CMK (cell line): ENCODE measurements at regions not wholly inside any gene's neighbourhood (a gene's known extent, or its start where the extent isn't known, plus 50 kb on each side); places are given as distances from the start of the nearest gene placed in this dataset.

Source experiments
- DNase-seq: peaks from one replicate; pipeline ENCODE4 v3.0.0-alpha.2; 2010; ENCODE audit warnings: low read depth

DNA sequence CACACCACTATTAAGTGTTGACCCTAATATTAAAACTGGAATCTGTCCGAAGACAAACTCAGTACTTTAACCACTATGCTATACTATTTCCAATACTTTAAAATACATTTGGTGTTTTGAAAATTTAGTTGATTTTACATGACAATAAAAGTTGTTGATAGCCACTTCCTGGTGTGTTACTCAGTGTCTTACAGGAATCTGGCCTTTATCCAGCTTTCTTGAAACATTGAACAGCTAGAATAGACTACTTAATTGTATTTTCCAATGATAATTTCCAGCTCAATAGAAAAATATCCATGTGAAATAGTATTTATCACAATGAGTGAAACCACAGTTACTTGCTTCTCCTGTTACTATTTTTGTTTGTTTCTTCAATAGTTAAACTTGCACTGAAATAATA, 369.6 kb upstream of the ADGRL4 start:
- no peak for DNase-seq

DNA sequence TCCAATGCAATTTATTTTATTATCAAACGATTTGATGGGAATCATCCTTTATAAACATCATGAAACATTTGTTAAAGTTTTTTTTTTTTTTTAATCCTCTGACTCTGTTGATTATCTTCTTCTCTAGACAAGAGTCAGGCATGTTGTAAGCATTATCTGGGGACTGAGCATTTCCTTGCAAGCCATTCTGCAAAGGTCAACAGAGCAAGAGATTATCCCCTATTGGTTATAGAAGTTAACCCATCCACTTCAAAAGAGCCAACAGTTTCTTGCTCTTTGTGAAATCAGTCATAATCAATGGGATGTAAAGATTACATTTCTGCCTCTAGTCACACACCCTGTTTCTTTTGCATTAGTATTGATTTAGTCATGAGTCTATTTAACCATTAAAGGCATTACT, 368.8 kb upstream of the ADGRL4 start:
- no peak for DNase-seq

DNA sequence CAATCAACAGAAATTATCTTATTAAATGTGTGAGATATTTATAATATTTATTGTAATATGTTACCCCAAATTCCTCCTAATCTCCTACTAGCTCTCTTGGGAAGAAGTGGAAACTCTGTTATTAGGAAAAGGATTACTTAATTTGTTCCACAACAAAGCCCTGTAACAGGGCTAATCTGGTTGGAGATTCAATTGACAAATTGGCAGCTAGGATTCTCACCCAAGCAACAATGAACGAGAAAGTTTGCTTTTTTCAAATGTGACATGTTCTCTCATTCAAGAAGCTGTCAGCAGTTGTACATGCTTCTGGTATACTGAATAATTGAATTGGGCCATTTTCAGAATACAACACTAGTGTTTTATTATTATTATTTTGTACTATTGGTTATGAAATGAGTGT, 367.9 kb upstream of the ADGRL4 start:
- DNase-seq: no peak

DNA sequence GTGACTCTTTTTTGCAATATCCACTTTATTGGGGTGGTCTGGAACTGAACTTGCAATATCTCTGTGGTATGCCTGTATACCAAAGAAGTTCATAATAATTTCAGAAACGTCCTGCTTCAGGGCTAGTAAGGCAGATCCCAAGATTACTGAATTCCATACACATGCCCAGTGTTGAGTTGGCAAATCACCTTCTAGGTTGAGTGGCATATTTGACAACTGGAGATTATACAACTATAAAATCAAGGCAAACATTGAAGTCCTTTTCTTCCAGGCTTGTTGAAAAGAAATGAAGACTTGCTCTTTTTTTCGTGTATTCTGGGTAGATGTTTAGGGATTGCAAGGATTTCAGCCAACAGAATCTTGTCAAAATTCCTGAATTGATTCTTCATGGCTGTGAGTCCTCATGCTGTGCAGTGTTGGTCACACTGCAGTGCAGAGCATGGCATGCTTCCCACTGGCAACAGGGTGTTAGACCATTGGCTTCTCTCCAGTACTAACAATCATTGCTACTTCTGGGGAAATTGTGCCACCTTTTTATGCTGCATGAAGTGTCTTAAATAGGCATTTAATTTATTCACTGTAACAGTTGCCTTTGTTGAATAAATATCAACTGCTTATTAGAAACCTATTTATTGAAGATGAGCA, 367.1 kb upstream of the ADGRL4 start:
- DNase-seq: no peak

DNA sequence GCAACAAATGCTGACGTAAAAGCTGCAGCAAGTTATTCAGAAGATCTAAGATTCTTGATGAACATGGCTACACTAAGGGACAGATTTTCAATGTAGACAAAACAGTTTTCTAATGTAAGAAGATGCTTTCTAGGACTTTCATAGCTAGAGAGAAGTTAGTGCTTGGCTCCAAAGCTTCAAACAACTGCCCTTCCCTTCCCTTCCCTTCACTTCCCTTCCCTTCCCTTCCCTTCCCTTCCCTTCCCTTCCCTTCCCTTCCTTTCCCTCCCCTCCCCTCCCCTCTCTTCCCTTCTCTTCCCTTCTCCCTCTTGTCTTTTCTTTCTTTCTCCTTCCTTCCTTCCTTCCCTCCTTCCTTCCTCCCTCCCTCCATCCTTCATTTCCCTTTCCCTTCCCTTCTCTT, 365.3 kb upstream of the ADGRL4 start:
- DNase-seq: no peak

DNA sequence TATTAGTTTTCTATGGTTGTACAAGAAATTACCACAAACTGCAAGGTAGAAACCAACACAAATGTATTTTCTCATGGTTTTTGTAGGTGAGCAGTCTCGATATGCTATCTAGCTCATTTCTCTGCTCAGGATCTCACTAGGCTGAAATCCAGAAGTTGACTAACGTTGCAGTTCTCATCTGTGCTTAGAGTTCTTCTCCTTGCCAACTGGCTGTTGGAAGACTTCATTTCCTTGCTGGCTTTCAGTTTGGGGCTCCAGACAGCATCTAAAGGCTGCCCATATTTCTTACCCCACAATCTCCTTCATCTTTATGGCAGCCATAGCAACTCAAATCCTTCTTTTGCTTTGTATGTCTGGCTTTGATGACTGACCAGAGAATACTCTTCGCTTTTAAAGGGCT, 362.6 kb upstream of the ADGRL4 start:
- DNase-seq: no peak

DNA sequence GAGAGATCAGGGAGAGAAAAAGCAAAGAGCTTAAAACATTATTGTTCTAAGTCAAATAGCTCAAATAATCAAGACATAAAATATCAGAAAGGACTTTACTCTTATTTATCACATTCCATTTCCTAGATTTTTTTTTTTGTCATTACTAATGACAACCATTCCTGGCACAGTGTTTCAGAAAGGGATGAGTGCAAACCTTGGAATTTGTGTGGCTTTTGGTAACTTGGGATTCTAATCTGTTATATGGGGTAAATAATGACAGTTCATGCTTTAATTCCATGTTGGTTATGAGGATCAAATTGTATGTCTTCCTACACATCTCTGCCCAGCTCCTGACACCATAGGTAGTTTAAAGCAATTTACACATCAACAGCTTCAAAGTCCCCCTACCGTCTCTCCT, 358.4 kb upstream of the ADGRL4 start:
- no peak for DNase-seq

DNA sequence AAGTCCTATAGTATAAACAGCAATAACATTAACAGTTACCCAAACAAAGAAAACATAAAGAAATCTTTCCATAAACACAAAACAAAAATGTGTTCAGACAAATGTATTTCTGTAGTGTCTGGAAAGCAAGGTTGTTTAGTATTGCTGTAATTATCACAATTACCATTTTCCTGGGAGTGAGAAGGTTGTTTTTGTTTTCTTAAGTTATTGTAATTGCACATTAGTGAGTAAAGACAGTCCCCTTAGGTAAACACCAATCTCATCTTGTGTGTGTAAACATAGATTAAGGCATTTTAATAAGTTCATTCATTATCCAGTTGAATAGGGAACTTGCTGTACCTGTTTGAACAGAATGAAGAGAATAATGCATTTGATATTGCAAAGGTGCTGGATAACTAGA, 356.9 kb upstream of the ADGRL4 start:
- DNase-seq: no peak

DNA sequence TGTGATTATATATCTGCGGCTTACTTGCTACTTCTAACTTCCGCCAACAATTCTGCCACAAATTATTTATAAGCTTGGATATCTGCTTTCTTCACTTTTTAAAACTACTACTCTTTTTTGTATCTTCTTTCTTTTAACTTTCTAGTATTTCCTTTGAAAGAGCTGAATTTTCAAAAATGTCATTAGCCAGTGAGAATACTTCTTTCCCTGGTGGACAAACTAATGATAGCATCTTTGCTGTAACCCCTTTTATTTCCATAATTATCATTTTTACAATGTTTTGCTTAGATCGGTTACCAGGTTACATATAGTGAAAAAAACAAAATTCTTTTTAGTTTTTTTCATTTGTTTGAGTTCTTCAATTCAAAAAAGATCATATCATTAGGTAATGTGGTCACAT, 355.9 kb upstream of the ADGRL4 start:
- no peak for DNase-seq

DNA sequence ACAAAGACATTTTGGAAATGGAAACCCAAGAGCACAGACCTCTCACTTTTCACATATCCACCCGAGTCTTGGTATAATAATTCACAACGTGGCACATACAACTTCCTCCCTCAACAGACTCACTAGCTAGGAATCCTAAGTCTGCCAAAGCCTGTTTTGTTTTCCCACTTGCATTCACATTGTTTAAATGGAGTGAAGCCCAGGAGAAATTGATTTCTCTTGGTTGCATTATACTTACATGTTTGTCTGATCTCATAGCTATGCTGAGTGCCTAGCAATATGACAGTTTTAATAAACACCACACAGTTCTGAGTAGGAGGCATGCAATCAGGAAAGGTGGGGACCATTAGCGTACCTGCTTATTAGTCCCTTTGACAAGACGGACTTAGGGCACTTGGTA, 348.6 kb upstream of the ADGRL4 start:
- no peak for DNase-seq

DNA sequence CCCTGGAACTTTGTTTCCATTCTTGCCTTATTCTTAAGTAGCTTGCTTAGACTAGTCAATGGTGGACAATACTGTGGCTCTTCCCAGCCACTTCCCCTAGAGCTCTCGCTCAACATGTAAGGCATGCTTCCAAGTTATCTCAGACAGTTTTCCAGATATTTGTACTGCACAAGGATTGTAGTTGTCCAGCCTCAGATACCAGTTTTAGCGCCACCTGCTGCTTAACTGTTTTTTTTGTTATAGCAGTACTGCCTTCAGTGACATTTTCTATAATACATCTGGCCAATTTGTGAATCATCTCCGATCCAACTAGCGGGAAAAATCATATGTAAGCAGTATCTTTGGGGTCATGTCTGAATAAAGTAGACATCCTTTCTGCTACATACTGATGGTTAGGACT, 346.7 kb upstream of the ADGRL4 start:
- no peak for DNase-seq

DNA sequence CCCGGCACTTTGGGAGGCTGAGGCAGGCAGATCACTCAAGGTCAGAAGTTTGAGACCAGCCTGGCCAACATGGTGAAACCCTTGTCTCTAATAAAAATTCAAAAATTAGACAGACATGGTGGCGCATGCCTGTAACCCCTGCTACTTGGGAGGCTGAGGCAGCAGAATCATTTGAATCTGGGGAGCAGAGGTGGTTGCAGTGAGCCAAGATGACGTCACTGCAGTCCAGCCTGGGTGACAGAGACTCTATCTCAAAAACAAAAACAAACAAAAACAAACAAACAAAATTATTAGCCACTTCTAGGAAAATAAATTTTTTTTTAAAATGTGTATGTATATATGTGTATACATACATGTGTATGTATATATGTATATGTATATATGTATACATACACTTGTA, 320.3 kb upstream of the ADGRL4 start:
- no peak for DNase-seq

DNA sequence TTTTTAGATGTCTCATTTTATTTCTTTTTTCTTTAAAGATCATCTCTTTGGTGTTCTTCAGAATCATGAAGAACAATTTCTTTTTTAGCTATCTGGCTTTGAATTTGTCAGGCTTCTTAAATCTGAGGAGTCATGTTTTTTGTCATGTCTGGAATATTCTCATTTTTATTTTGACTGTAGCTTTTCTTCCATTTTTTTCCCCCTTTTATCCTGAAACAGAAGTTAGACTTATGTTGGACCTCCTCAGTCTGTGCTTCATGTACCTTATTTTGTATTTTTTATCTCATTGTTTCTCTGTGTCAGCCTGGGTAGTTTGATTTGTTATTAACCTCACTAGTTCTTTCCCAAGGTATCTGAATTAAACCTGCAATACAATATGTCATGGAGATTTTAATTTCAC, 319.2 kb upstream of the ADGRL4 start:
- no peak for DNase-seq

DNA sequence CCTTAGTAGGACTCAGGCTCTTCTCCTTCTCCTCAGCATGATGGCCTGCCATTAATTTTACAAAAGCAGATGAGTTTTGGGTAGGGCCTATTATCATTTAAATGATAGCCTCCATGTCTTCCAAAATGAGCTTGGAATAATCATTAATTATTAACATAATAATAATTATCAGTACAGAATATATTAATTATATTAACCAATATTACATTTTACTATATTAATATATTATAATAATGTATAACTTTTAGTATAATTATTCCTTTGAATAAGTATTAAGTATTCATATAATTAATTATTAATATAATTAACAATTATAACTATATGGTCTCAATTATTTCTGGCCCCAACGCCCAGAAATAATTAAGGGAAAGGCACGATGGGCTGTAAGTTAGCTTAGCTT, 318.6 kb upstream of the ADGRL4 start:
- DNase-seq: no peak

DNA sequence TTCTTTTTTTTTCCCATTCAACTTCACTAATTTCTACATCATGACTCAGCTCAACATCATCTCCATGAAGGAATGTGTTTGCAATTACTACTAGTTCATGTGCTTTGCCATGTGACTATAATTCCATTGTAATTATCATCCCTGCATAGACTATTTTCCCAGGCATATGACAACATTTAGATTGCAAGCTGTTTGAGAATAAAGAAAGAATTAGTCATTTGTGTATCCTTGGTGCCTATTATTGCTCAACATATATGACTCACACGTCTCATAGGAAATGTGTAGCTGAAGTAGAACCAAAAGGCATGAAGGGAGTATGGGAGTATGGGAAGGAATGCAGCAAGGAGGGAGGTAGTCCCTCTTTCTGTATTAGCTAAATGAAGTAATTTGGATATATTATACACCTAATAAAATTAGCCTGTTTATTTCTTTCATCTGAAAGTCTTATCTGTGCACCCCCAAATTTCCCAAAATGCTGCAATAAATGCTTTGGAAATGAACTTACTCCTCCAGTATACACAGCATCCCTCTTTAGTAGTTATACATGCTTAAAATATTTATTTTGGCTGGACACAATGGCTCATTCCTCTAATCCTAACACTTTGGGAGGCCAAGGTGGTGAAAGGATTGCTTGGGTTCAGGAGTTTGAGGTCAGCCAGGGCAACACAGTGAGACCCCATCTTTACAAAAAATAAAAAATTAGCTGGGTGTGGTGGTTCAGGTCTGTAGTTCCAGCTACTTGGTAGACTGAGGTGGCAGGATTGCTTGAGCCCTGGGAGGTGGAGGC, 316.9 kb upstream of the ADGRL4 start:
- no peak for DNase-seq

DNA sequence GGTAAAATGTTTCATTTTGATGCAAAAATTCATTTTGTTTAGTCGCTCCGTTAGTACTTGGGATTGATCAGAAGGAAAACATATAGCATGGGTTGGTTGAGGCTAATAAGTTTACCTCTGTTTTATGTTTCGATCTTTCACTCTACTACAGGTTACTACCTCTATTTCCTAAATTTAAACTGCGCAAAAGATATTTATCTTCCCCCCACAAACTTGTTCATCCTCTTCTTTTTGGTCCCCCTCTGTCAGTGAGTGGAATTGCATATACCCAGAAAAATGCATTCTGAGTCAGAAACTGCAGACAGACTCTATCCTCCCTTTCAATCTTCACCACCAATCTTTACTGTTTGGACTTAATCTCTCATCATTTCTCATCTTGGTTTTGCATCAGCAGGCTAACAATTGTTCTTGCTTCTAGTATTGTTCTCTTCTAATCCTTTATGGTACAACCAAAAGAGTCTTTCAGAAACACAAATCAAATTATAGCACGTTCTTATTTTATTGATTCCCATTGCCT, 316.0 kb upstream of the ADGRL4 start:
- no peak for DNase-seq

DNA sequence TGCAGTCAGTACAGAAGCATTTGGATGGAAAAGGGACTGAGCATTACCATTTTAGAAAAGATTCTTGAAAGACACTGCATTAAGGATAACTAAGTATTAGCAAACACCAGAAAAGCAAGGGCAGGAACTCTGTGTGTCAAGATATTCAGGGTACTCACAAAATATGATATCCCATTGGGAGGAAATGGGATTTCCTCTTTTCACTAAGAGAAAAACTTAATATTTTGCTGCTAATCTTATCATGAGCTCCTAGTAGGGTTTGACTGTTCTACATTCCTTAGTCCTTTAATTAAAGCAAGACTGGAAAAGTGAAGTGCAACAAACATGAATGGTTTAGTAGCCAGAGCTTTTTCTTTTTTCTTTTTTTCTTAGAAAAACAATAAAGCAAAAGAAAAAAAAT, 305.9 kb upstream of the ADGRL4 start:
- DNase-seq: no peak

DNA sequence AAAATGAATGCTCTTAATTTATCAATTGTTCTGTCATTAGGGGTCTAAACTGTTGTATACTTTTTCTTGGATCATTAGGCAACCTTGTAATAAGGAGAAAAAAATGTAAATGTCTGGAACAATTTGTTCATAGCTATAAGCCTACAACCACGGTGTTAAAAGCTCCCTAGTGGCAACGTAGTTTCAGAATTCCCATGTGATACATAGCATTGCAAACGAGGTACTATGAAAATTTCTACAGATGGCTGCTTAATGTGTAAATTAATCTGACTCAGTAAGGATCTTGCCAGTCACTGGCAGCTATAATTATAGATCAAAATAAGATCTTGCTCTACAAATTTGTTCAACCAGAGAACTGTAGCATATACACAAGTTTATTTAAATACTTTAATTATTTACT, 304.1 kb upstream of the ADGRL4 start:
- no peak for DNase-seq

DNA sequence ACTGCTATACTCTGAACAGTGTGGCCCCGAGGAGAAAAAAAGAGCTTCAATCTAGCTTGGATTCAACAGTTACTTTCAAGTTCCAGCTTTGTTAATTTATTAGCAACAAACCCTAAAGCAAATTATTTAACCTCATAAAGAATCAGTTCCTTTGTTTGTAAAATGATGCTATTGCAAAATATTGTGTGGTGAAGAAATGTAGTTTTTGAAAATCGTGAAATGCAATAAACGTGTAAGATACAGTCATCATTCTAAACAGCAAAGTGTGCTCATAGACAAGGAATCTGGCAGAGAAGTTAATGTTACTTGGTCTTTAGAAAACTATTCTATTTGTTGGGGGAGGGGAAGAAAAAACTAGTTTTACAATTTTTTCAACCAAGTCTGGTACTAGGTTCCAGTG, 297.6 kb upstream of the ADGRL4 start:
- no peak for DNase-seq

DNA sequence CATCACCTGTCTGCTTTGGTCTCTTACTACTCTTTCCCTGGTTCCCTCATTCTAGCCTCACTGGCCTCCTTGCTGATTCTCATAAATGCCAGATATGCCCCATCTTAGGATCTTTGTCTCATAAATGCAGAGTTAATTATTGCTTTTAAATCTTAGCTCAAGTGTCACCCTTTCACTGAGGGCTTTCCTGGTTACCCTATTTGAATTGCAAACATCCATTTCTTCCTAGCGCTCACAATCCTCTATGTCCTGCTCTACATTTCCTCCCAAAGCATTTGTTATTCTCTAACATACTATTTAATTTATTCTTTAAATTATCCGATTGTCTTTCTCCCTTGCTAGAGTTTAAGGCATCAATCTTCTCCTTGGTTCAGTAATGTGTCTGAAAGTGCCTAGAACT, 296.5 kb upstream of the ADGRL4 start:
- no peak for DNase-seq

DNA sequence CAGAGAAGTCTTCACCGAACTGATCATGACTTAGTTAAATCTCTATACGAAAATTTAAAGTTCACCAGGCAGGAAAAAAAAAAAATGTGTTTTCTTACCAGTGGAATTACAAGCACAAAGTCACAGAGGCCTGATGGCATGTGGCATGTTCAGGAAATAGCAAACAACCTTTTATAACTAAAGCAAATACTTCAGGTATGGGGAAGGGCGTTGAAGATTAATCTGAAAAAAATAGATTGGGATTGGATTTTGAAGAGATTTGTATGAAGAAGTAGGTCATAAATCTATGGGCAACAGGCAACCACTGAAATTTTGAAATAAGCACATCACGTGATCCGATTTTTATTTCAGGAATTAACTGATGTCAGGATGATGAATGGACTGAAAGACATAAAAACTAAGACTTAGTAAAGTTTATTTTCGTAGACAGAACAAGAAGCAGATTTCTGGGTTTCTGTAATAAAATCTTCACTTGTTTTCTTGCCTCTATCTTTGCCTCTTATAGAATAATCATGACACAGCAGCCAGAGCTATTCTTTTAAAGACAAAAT, 295.9 kb upstream of the ADGRL4 start:
- DNase-seq: no peak

DNA sequence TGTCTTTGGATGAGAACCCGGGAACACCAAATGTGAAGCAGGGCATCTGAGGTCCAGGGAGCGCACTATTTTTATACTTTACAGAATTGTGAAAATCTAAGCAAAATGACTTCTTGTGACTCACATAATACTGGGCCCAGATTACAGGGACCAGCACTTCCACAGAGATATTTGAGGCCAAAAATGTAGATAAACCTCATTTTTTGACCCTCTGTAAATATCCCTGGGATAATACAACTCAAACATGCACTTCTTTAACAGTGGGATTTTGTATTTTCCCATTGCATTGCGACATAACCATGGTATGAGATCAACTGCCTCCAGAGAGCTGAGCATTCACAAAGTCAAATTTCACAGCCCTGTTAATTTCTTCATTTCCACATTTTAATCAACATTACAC, 289.4 kb upstream of the ADGRL4 start:
- no peak for DNase-seq

DNA sequence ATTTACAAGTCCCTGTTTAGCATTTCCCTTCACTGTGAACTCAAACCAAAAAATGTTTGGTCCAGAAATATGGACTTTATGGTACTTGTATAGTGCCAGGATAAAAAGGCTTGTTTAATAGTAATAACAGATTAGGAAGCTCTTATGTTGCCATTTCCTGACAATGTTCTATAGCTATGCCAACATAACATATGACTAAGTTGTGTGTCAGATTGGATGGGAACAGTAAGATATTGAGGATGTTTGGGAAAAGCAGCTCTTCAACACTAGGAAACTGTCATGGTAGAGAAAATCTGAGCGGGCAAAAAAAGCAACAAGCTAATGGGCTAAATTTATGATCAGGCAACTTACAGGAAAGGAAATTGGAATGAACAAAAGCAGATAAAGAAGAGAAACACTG, 287.1 kb upstream of the ADGRL4 start:
- no peak for DNase-seq
